NCI-H526 (cell line): ENCODE measurements at regions not wholly inside any gene's neighbourhood (a gene's known extent, or its start where the extent isn't known, plus 50 kb on each side); places are given as distances from the start of the nearest gene placed in this dataset.
"Not testable (repeated sequence)": the region's sequence is repeated elsewhere in the genome, so short reads cannot be mapped to it uniquely, and the experiment has no call there.

Experiments used
- DNase-seq, 2 experiments: peaks; one replicate each; lab custom pipeline; 2025; lab: John Stamatoyannopoulos, UW

DNA sequence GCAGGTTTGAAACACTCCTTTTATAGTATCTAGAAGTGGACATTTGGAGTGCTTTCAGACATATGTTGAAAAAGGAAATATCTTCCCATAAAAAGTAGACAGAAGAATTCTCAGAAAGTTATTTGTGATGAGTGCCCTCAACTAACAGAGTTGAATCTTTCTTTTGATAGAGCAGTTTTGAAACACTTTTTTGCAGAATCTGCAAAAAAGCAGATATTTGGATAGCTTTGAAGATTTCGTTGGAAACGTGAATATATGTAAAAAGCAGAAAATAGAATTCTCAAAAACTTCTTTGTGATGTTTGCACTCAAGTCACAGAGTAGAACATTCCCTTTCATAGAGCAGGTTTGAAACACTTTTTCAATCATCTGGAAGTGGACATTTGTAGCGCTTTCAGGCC is 676.4 kb upstream of the ZNF337 start:
- DNase-seq: not testable (repeated sequence)

DNA sequence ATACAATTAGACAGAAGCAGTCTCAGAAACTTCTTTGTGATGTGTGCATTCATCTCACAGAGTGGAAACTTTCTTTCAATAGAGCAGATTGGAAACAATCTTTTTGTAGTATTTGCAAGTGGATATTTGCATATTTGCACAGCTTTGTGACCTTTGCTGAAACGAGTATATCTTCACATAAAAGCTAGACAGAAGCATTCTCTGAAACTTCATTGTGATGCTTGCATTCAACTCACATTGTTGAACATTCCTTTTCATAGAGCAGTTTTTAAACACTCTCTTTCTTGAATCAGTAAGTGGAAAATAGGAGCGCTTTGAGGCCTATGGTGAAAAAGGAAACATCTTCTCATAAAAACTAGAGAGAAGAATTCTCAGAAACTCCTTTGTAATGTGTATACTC is 657.9 kb upstream of the ZNF337 start:
- no peak for DNase-seq

DNA sequence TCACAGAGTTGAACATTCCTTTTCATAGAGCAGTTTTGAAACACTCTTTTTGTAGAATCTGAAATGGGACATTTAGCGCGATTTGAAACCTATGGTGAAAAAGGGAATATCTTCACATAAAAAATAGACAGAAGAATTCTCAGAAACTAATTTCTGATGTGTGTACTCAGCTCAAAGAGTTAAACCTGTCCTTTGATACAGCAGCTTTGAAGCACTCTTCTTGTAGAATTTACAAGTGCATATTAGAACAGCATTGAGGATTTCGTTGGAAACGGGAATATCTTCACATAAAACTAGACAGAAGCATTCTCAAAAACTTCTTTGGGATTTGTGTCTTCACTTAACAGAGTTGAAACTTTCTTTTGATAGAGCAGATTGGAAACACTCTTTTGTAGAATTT is 650.7 kb upstream of the ZNF337 start:
- DNase-seq: no peak

DNA sequence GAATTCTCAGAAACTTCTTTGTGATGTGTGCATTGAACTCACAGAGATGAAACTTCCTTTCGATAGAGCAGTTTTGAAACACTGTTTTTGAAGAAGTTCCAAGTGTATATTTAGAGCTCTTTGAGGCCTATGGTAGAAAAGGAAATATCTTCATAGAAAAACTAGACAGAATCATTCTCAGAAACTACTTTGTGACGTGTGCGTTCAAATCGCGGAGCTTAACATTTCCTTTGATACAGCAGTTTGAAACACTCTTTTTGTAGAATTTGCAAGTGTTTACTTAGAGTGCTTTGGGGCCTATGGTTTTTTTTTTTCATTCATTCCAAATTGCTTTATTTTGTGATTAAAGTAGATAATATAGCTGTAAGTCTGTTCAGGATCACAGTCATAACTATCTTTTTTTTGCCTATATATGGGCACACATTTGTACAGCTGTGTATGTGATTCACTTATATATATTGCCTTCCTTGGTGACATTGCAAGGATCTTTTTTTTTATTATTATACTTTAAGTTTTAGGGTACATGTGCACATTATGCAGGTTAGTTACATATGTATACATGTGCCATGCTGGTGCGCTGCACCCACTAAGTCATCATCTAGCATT is 643.9 kb upstream of the ZNF337 start:
- not testable (repeated sequence) for DNase-seq

DNA sequence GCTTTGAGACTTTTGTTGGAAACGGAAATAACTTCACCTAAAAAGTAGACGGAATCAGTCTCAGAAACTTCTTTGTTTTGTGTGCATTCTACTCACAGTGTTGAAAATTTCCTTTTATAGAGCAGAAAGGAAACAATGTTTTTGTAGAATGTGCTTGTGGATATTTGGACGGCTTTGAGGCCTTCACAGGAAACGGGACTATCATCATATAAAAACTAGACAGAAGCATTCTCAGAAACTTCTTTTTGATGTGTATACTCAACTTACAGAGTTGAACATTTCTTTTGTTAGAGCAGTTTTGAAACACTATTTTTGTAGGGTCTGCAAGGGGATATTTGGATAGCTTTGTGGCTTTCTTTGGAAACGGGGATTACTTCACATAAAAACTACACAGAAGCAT is 627.5 kb upstream of the ZNF337 start:
- no peak for DNase-seq

DNA sequence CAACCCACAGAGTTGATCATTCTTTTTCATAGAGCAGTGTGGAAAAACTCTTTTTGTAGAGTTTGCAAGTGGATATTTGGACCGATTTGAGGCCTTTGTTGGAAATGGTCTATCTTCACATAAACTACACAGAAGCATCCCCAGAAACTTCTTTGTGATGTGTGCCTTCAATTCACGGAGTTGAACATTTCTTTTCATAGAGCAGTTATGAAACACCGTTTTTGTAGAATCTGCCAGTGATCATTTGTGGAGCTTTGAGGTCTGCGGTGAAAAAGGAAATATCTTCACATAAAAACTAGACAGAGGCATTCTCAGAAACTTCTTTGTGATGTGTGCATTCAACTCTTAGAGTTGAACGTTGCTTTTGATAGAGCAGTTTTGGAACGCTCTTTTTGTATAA is 618.4 kb upstream of the ZNF337 start:
- DNase-seq: no peak

DNA sequence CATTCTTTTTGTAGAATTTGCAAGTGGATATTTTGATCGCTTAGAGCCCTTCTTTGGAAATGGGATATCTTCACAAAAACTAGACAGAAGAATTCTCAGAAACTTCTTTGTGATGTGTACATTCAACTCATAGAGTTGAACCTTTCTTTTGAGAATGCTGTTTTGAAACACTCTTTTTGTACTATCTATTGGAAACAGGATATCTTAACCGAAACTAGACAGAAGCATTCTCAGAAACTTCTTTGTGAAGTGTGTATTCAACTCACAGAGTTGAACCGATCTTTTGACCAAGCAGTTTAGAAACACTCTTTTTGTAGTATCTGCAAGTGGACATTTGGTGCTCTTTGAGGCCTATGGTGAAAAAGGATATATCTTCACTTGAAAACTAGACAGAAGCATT is 613.1 kb upstream of the ZNF337 start:
- DNase-seq: not testable (repeated sequence)

DNA sequence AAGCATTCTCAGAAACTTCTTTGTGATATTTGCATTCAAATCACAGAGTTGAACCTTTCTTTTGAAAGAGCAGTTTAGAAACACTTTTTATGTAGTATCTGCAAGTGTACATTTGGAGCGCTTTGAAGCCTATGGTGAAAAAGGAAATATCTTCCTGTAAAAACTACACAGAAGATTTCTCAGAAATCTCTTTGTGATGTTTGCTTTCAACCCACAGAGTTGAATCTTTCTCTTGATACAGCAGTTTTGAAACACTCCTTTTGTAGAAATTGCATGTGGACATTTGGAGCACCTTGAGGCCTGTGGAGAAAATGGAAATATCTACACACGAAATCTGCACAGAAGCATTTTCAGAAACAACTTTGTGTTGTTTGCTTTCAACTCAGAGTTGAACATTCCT is 612.3 kb upstream of the ZNF337 start:
- DNase-seq: no peak

DNA sequence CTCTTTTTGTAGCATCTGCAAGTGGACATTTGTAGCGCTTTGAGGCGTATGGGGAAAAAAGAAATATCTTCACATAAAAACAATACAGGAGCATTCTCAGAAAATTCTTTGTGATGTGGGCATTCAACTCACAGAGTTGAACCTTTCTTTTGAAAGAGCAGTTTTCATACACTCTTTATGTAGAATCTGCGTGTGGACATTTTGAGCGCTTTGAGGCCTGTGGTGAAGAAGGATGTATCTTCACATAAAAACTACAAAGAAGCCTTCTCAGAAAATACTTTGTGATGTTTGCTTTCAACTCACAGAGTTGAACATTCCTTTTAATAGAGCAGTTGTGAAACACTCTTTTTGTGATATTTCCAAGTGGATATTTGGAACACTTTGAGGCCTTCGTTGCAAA is 598.4 kb upstream of the ZNF337 start:
- DNase-seq: no peak

DNA sequence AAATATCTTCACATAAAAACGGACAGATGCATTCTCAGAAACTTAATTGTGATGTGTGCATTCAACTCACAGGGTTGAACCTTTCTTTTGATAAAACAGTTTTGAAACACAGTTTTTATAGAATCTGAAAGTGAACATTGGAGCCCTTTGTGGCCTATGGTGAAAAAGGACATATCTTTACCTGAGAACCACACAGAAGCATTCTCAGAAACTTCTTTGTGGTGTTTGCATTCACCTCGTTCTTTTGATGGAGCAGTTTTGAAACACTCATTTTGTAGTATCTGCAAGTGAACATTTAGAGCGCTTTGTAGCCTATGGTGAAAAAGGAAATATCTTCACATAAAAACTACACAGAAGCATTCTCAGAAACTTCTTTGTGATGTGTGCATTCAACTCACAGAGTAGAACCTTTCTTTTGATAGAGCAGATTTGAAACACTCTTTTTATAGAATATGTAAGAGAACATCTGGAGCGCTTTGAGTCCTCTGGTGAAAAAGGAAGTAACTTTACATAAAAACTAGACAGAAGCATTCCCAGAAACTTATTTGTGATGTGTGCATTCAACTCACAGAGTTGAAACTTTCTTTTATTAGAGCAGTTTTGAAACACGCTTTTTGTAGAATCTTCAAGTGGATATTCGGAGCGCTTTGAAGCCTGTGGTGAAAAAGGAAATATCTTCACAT is 591.9 kb upstream of the ZNF337 start:
- not testable (repeated sequence) for DNase-seq

DNA sequence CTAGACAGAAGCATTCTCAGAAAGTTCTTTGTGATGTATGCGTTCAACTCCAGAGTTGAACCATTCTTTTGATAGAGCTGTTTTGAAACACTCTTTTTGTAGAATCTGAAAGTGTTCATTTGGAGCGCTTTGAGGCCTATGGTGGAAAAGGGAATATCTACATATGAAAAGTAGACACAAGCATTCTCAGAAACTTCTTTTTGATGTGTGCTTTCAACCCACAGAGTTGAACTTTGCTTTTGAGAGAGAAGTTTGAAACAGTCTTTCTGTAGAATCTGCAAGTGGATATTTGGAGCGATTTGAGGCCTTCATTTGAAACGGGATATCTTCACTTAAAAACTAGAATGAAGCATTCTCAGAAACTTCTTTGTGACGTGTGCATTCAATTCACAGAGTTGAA is 582.6 kb upstream of the ZNF337 start:
- DNase-seq: no peak

DNA sequence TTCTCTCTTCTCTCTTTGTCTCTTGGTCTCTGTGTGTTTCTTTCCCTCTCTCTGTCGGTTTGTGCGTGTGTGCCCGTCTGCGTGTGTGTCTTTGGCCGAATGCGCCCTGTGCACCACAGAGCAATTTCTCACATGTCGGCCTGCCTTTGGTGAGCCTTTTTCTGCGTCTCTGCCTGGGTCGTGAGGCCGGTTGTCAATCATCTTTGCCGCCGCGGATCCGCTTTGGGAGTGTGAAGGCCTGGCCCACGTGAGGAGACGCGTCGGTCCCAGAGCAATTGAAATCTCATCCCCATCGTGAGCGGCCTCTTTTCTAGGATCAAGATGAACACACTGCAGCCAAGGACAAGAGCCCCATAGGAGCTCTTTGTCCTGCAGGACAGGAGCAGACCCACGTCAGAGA is 580.7 kb upstream of the ZNF337 start:
- DNase-seq: no peak

DNA sequence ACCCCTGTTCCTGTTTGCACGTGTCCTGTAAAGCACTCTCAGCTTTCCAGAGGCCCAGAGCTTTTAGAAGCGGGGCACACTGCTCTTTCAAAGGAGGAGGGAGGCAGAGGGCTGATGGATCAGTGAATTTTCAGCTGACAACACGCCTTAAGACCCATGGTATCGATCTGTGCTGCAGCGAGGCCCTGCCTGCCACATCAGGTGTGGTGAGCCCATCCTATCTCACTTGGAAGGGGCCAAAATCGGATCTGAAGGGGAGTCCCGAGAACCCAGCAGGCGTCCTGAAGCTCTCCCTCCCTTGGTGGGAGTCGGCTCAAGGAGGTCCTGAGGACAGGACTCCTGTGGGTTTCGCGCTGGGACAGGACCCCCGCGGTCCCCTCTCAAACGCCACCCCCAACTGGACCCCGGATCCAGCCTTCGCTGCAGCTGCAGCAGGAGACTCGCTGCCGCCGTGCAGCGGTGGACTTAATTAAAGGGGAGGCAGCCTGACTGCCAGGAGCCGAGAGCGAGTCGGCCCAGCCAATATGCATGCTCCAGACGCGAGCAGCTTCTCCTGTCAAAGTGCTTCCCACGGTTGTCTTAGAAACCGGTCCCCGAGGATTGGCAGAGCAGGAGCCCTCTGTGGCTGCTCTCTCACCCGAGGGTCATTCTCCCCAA is 580.0 kb upstream of the ZNF337 start:
- no peak for DNase-seq

DNA sequence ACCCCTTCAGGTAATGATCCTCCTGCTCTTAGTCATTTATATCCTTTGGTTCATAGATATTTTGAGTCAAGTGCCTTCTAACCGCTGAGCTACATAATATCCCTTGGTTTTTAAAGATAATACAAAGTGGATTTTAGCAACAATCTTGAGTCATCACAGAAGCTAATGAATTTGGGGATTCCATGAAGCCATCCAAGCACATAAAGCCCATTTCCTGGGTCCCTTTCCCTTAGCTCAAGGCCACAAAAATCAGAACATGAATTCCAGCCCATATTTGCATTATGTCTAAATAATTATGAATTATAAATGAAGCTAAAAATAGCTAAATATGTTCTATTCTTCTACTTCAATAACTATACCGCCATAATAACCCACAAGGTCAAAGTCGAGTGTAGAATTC is 572.1 kb upstream of the ZNF337 start:
- DNase-seq: not testable (repeated sequence)

DNA sequence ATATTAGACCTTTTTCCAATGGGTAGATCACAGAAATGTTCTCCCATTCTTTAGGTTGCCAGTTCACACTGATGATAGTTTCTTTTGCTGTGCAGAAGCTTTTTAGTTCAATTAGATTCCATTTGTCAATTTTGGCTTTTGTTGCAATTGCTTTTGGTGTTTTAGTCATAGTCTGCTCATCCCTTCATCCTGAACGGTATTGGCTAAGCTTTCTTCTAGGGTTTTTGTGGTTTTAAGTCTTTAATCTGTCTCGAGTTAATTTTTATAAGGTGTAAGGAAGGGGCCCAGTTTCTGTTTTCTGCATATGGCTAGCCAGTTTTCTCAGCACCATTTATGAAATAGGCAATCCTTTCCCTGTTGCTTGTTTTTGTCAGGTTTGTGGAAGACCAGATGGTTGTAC is 564.3 kb upstream of the ZNF337 start:
- not testable (repeated sequence) for DNase-seq

DNA sequence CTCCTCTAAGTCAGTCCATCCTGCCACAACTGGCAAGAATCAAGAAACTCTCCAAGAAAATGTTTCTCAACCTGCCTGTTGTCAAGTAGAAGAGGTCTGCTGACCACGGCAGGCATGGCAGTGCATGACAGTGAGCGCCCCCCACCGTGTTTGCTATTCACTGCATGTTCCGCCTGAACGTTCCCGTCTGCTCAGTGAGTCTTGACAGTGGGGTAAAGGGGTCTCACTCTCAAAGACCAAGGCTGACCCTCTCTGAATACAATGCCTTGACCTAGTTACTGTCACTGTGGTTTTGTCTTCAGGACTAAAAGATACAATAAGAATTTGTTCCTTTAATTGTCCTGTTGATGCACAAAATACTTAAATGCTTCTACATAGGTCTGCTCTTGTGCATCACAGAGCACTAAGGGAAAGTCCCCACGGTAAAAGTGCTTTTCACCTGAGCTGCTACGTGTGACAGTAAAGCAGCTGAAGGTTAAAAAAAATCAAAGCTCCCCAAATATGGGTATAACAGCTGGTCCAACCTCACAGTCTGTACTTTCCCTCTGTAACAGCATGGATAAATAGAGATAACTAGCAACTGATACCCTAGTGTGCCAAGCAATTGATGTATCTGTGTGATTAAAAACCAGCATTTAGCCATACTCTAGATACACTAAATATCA is 555.8 kb upstream of the ZNF337 start:
- DNase-seq: not testable (repeated sequence)

DNA sequence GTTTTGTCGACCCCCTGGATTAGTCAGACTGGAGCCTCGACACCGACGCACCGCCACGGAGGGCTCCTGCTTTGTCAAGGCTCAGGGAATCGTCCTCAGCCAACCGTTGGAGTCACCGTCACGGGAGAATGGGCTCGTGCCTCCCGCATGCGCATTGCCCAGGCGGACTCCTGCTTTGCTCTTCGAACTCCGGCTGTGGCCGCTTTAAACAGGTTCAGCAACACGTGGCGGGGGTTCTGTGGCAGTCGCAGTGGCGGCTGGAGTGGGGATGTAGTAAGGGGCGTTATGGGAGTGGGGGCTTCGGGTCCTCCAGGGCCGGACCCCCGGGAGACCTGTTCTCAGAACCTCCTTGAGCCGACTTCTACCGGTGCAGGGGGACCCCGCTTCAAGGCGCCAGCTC is 554.7 kb upstream of the ZNF337 start:
- DNase-seq: not testable (repeated sequence)

DNA sequence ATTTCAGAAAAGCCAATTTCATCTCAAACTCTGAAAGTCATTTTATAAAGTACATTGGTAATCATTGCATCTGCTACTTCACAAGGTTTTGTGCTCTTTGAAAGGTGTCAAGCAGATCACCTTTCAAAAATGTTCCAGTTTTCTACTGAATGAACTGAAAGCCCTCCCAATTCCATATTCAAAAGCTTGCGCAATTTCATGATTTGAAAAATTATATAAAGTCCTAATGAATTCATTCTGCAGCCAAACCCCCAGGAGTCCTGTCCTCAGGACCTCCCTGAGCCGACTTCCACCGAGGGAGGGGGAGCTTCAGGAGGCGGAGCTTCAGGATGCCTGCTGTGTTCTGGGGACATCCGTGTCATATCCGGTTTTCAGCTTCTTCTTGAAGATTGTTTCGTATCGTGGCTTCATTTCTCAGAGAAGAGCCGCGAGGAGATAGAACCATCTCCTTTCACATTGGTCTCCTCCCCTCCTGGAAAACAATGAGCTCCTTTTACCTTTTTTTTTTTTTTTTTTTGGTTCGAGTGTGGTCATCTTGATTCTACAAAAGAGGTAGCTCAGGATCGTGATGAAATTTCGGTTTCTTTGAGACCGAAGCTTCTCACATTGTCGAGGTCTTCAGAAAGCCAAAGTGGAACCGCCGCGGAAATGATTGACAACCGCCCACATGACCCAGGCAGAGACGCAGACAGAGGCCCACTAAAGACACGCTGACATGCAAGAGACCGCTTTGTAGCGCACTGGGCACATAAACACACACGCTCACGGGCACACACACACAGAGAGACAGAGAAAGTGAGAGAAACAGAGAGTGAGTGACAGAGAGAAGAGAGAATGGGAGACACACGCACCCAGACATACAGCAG is 553.8 kb upstream of the ZNF337 start:
- not testable (repeated sequence) for DNase-seq

DNA sequence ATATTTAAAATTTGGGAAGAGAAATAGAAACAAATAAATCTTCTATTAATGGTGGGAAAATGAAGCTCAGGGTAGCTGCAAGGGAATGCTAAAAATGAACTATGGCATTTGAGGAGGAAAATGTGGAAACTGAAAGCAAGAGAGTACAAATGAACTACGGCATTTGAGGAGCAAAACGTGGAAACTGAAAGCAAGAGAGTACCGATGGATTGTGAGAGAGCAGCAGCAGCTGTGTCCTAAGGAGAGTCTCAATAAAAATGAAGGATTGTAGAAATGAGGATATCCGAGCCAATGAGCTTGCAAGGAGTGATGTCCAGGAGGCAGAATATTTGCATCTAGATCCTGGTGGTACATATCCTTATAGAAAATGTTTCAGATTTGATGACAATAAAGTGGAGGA is 547.1 kb upstream of the ZNF337 start:
- DNase-seq: no peak

DNA sequence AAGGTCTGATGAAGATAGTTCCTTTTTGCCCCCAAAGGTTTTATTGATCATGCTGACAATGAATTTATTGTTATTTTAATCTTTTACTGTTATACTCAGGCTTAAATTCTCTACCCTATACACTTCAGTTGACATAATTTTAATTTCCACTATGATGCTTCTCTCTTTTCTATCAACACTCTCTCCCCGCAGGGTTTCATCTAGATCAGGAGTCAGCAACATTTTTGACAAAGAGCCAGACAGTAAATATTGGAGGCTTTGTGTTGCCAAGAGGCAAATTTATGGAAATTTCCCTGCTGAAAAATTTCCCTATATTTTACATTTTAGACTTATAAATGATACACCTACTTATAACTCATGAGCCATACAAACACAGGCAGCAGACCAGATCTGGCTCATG is 524.0 kb upstream of the ZNF337 start:
- peak; percentile 92 to 94 for DNase-seq

DNA sequence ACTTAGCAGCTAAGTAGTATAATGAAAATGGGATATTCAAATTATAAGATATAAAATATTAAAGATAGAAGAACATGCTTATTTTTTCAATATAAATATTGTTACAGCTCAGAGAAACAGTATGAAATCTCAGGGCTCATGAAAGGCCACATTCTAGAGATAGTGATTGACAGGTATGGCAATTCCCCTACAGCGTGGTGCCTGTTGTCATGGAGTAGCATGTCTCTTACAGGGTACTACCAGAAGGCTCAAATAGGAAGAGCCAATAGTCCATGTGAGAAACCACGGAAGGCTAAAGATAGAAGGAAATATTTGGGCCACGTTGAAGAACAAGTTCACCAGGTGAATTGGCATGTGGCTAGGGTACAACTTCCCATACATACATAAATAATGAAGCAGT is 522.9 kb upstream of the ZNF337 start:
- not testable (repeated sequence) for DNase-seq

DNA sequence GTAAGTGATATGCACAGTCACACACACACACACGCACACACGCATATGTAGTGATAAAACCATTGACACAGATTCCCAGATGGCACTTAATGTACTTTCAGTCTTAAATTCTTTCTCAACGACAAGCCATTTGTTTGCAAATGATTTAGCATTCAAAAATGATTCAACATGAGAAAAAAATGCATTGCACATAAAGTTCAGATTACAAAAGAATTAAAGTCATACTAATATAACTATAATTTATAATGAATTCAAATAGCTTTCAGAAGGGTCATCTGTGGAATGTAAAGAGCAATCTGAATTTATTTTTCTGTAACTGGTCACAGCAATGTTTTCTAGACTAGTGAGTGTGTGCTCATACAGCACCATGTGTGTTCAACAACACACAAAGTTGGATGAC is 521.6 kb upstream of the ZNF337 start:
- DNase-seq: no peak
